Mucosa of rectum (tissue), 2 donors: ENCODE measurements at regions not wholly inside any gene's neighbourhood (a gene's known extent, or its start where the extent isn't known, plus 50 kb on each side); places are given as distances from the start of the nearest gene placed in this dataset.

Experiments
- H3K27ac ChIP-seq, 2 donors: one replicate each; pipeline ENCODE4 v1.7.0; 2013; ENCODE audit warnings: inconsistent platforms in 2 of 2, low read depth in 2 of 2, low read length in 2 of 2
- H3K27me3 ChIP-seq, 2 donors: one replicate each; pipeline ENCODE4 v1.7.0; 2013; ENCODE audit warnings: low read length in 2 of 2; ENCODE audit not compliant: control insufficient read depth in 2 of 2, insufficient read depth in 2 of 2
- H3K36me3 ChIP-seq, 2 donors: one replicate each; pipeline ENCODE4 v1.7.0; 2013; ENCODE audit warnings: low read length in 2 of 2; ENCODE audit not compliant: control insufficient read depth in 2 of 2, insufficient read depth in 2 of 2
- H3K4me1 ChIP-seq, 2 donors: one replicate each; pipeline ENCODE4 v1.7.0; 2013; ENCODE audit warnings: low read length in 2 of 2, mild to moderate bottlenecking in 1 of 2; ENCODE audit not compliant: control insufficient read depth in 2 of 2, insufficient read depth in 2 of 2
- H3K4me3 ChIP-seq, 2 donors: one replicate each; pipeline ENCODE4 v1.7.0; 2013; ENCODE audit warnings: low read length in 2 of 2
- H3K9ac ChIP-seq, 2 donors: one replicate each; pipeline ENCODE4 v1.7.0; 2013; ENCODE audit warnings: low read length in 2 of 2, low read depth in 1 of 2, mild to moderate bottlenecking in 1 of 2
- H3K9me3 ChIP-seq, 2 donors: one replicate each; pipeline ENCODE4 v1.7.0; 2013; ENCODE audit warnings: low read length in 2 of 2; ENCODE audit not compliant: control insufficient read depth in 2 of 2
- donor health status: healthy.
- donor health status: Normal muscosa, but diverticular disease.

- Histone ChIP-seq H3K9ac (no peak overlapping the region), H3K4me1 (no peaks in the 10 kb centered on the region), H3K4me3 (no peak overlapping the region), H3K9me3 (peaks cover 0 to 4% of the 10 kb centered on the region in 2 donors), H3K36me3 (no peaks in the 10 kb centered on the region), H3K27me3 (no peaks in the 10 kb centered on the region), H3K27ac (no peak overlapping the region)
These were observed 428.8 kb upstream of the ID4 start for GRCh38 chr6:19408331-19408730.

GRCh38 chr6:19410481-19410880 is 426.7 kb upstream of the ID4 start:
- H3K9me3 ChIP-seq: peaks cover 0 to 3% of the 10 kb centered on the region in 2 donors
- H3K9ac ChIP-seq: no peak overlapping the region
- H3K36me3 ChIP-seq: no peaks in the 10 kb centered on the region
- no peak overlapping the region for H3K4me3 ChIP-seq
- H3K27me3 ChIP-seq: no peaks in the 10 kb centered on the region
- no peaks in the 10 kb centered on the region for H3K4me1 ChIP-seq
- H3K27ac ChIP-seq: no peak overlapping the region

GRCh38 chr6:19413323-19413722 is 423.8 kb upstream of the ID4 start:
- H3K9ac ChIP-seq: no peak overlapping the region
- H3K4me3 ChIP-seq: no peak overlapping the region
- H3K36me3 ChIP-seq: no peaks in the 10 kb centered on the region
- H3K27ac ChIP-seq: no peak overlapping the region
- H3K4me1 ChIP-seq: no peaks in the 10 kb centered on the region
- H3K27me3 ChIP-seq: no peaks in the 10 kb centered on the region
- no peaks in the 10 kb centered on the region for H3K9me3 ChIP-seq

GRCh38 chr6:19415605-19416326 is 421.4 kb upstream of the ID4 start:
- H3K27ac ChIP-seq: no peak overlapping the region
- H3K4me3 ChIP-seq: no peak overlapping the region
- H3K9me3 ChIP-seq: no peaks in the 10 kb centered on the region

GRCh38 chr6:19416811-19417210 is 420.4 kb upstream of the ID4 start:
- H3K27ac ChIP-seq: no peak overlapping the region
- H3K4me3 ChIP-seq: no peak overlapping the region
- H3K4me1 ChIP-seq: no peaks in the 10 kb centered on the region
- no peaks in the 10 kb centered on the region for H3K9me3 ChIP-seq
- no peaks in the 10 kb centered on the region for H3K36me3 ChIP-seq
- no peaks in the 10 kb centered on the region for H3K27me3 ChIP-seq
- H3K9ac ChIP-seq: no peak overlapping the region

More at GRCh38 chr6:19415605-19416326, 421.4 kb upstream of the ID4 start:
- Histone ChIP-seq H3K36me3 (no peaks in the 10 kb centered on the region), H3K4me1 (no peaks in the 10 kb centered on the region), H3K27me3 (no peaks in the 10 kb centered on the region), H3K9ac (no peak overlapping the region)

- Histone ChIP-seq H3K27me3 (no peaks in the 10 kb centered on the region), H3K4me3 (no peak overlapping the region), H3K9me3 (no peaks in the 10 kb centered on the region), H3K4me1 (no peaks in the 10 kb centered on the region), H3K9ac (no peak overlapping the region), H3K36me3 (no peaks in the 10 kb centered on the region), H3K27ac (no peak overlapping the region)
These were observed 419.5 kb upstream of the ID4 start for GRCh38 chr6:19417713-19418112.

- no peaks in the 10 kb centered on the region for H3K9me3 ChIP-seq
- no peaks in the 10 kb centered on the region for H3K36me3 ChIP-seq
- no peaks in the 10 kb centered on the region for H3K27me3 ChIP-seq
- no peak overlapping the region for H3K9ac ChIP-seq
- H3K4me3 ChIP-seq: no peak overlapping the region
- no peaks in the 10 kb centered on the region for H3K4me1 ChIP-seq
- no peak overlapping the region for H3K27ac ChIP-seq
These were observed 412.3 kb upstream of the ID4 start for GRCh38 chr6:19424853-19425252.

GRCh38 chr6:19427548-19427947 is 409.6 kb upstream of the ID4 start:
- no peak overlapping the region for H3K9ac ChIP-seq
- H3K36me3 ChIP-seq: no peaks in the 10 kb centered on the region
- no peaks in the 10 kb centered on the region for H3K9me3 ChIP-seq
- H3K4me3 ChIP-seq: no peak overlapping the region
- H3K27me3 ChIP-seq: no peaks in the 10 kb centered on the region
- H3K27ac ChIP-seq: no peak overlapping the region
- no peaks in the 10 kb centered on the region for H3K4me1 ChIP-seq

GRCh38 chr6:19432966-19433498 is 404.1 kb upstream of the ID4 start:
- Histone ChIP-seq H3K27me3 (no peaks in the 10 kb centered on the region), H3K9me3 (no peaks in the 10 kb centered on the region), H3K4me1 (no peaks in the 10 kb centered on the region), H3K9ac (no peak overlapping the region), H3K36me3 (no peaks in the 10 kb centered on the region), H3K4me3 (no peak overlapping the region), H3K27ac (no peak overlapping the region)

GRCh38 chr6:19434065-19434464 is 403.1 kb upstream of the ID4 start:
- no peak overlapping the region for H3K27ac ChIP-seq
- H3K27me3 ChIP-seq: no peaks in the 10 kb centered on the region
- H3K4me3 ChIP-seq: no peak overlapping the region
- H3K36me3 ChIP-seq: no peaks in the 10 kb centered on the region
- no peaks in the 10 kb centered on the region for H3K9me3 ChIP-seq
- H3K4me1 ChIP-seq: no peaks in the 10 kb centered on the region
- H3K9ac ChIP-seq: no peak overlapping the region
